ENCODE measurements at regions not wholly inside any gene's neighbourhood (a gene's known extent, or its start where the extent isn't known, plus 50 kb on each side); places are given as distances from the start of the nearest gene placed in this dataset.

GRCh38 chr18:22267697-22268096, 98.3 kb downstream of the GATA6 start:
- in situ Hi-C loops (cut with MboI; ENCODE audit: low pct_ligation_motif_present in 1 of 4, low pct_unique_long_range_greater_than_20kb in 1 of 4, low sequenced_read_pairs in 3 of 4): no loop called here
- TF ChIP-seq, protein P1, sequence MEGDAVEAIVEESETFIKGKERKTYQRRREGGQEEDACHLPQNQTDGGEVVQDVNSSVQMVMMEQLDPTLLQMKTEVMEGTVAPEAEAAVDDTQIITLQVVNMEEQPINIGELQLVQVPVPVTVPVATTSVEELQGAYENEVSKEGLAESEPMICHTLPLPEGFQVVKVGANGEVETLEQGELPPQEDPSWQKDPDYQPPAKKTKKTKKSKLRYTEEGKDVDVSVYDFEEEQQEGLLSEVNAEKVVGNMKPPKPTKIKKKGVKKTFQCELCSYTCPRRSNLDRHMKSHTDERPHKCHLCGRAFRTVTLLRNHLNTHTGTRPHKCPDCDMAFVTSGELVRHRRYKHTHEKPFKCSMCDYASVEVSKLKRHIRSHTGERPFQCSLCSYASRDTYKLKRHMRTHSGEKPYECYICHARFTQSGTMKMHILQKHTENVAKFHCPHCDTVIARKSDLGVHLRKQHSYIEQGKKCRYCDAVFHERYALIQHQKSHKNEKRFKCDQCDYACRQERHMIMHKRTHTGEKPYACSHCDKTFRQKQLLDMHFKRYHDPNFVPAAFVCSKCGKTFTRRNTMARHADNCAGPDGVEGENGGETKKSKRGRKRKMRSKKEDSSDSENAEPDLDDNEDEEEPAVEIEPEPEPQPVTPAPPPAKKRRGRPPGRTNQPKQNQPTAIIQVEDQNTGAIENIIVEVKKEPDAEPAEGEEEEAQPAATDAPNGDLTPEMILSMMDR (IDR thresholded peaks at IDR 0.05): no peak
- no peak for TF ChIP-seq EP300 (IDR thresholded peaks at IDR 0.05; ENCODE audit: low read depth)
- TF ChIP-seq POLR2AphosphoS5 (IDR thresholded peaks at IDR 0.05): no peak
- TF ChIP-seq POLR2A (IDR thresholded peaks at IDR 0.05): no peak
- Histone ChIP-seq H3K27me3 (no peaks in the 10 kb centered on the region), H3K36me3 (no peaks in the 10 kb centered on the region), H3K9me3 (no peaks in the 10 kb centered on the region), H3K4me3 (no peak overlapping the region), H3K27ac (no peak overlapping the region), H3K4me1 (no peaks in the 10 kb centered on the region)
- intact Hi-C loops (cut with DNase I; ENCODE audit: low total_unique reads): loop anchor here (2.0 kb wide), 1 partner anchor 79 kb away; no protein-coding TSS in a partner anchor
- 70 to 95% methylated on average over 4 to 8 of the region's 8 CpGs for WGBS, 2 donors (ENCODE audit: low coverage in 1 of 2)
- DNase-seq: no peak

DNA sequence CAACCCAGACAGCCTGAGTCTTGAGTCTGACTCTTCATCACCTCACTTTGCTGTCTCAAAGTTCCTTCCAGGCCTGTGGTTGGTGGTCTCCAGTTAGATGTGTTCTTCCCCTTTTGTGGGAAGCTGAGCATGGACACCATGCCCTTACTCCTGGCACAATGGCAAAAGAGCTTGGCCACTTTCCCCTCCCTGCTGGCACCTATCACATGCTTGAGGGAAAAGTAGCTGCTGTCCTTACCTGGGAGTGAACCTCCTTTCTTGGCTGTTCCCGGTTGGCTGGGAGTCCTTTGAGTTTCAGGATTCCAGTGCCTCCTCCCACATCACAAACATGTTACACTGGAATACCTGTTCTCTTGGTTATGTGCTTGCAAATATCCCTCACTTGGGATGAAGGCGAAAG, 97.8 kb downstream of the GATA6 start:
- DNase-seq: no peak
- Histone ChIP-seq H3K27me3 (no peaks in the 10 kb centered on the region), H3K9me3 (no peaks in the 10 kb centered on the region), H3K4me3 (no peak overlapping the region), H3K27ac (no peak overlapping the region), H3K4me1 (no peaks in the 10 kb centered on the region), H3K36me3 (no peaks in the 10 kb centered on the region)
- 91% methylated on average over 2 of the region's 2 CpGs; no CpG with 5 or more reads in 1 of the 2 donors for WGBS, 2 donors (ENCODE audit: low coverage in 1 of 2)
- in situ Hi-C loops (cut with MboI; ENCODE audit: low pct_ligation_motif_present in 1 of 4, low pct_unique_long_range_greater_than_20kb in 1 of 4, low sequenced_read_pairs in 3 of 4): no loop called here
- intact Hi-C loops (cut with DNase I; ENCODE audit: low total_unique reads): no loop called here
- TF ChIP-seq EP300 (IDR thresholded peaks at IDR 0.05; ENCODE audit: low read depth): no peak
- TF ChIP-seq, protein P1 (IDR thresholded peaks at IDR 0.05): no peak
- TF ChIP-seq POLR2AphosphoS5 (IDR thresholded peaks at IDR 0.05): no peak
- no peak for TF ChIP-seq POLR2A (IDR thresholded peaks at IDR 0.05)

- 85% methylated on average over 4 of the region's 4 CpGs; no CpG with 5 or more reads in 1 of the 2 donors for WGBS, 2 donors (ENCODE audit: low coverage in 1 of 2)
- Histone ChIP-seq H3K4me1 (no peaks in the 10 kb centered on the region), H3K9me3 (no peaks in the 10 kb centered on the region), H3K27ac (no peak overlapping the region), H3K4me3 (no peak overlapping the region), H3K27me3 (no peaks in the 10 kb centered on the region), H3K36me3 (no peaks in the 10 kb centered on the region)
- in situ Hi-C loops (cut with MboI; ENCODE audit: low pct_ligation_motif_present in 1 of 4, low pct_unique_long_range_greater_than_20kb in 1 of 4, low sequenced_read_pairs in 3 of 4): no loop called here
- TF ChIP-seq POLR2A (IDR thresholded peaks at IDR 0.05): no peak
- TF ChIP-seq EP300 (IDR thresholded peaks at IDR 0.05; ENCODE audit: low read depth): no peak
- TF ChIP-seq, protein P1 (IDR thresholded peaks at IDR 0.05): no peak
- TF ChIP-seq POLR2AphosphoS5 (IDR thresholded peaks at IDR 0.05): no peak
- no peak for DNase-seq
- intact Hi-C loops (cut with DNase I; ENCODE audit: low total_unique reads): no loop called here
These were observed 96.4 kb downstream of the GATA6 start for GRCh38 chr18:22265838-22266237.

DNA sequence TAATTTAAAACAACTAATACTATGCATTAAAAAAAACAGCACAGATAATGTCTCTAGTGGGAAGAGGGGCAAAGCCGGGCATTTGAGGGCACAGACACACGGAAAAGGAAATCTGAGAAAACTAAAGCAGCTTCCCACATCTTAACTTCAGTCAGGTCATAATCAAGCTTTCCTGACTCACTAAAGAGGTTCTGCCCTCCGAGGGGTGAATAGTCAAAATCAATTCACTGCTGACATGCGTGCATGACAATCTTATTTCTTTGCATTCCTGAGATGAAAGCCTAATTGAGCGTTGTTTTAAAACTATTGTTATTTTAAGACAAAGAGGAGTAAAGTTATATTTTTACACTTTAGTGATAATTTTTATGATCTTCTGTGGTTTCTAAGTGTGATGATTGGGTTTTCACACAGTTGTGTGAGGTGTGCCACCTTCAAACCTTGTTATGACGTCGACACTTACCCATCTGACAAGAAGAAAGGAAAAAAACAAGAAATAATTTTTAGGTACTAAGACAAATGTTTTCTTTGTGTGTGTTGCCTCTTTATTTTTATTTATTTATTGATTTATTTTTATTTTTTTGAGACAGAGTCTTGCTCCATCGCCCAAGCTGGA, 90.9 kb downstream of the GATA6 start:
- Histone ChIP-seq H3K4me3 (no peak overlapping the region), H3K4me1 (no peaks in the 10 kb centered on the region), H3K36me3 (no peaks in the 10 kb centered on the region), H3K27ac (no peak overlapping the region), H3K9me3 (no peaks in the 10 kb centered on the region), H3K27me3 (no peaks in the 10 kb centered on the region)
- TF ChIP-seq, protein P1 (IDR thresholded peaks at IDR 0.05): no peak
- TF ChIP-seq POLR2A (IDR thresholded peaks at IDR 0.05) (no peak), EP300 (IDR thresholded peaks at IDR 0.05; ENCODE audit: low read depth) (no peak), POLR2AphosphoS5 (IDR thresholded peaks at IDR 0.05) (no peak)
- 80 to 85% methylated on average over 8 of the region's 8 CpGs for WGBS, 2 donors (ENCODE audit: low coverage in 1 of 2)
- in situ Hi-C loops (cut with MboI; ENCODE audit: low pct_ligation_motif_present in 1 of 4, low pct_unique_long_range_greater_than_20kb in 1 of 4, low sequenced_read_pairs in 3 of 4): no loop called here
- intact Hi-C loops (cut with DNase I; ENCODE audit: low total_unique reads): no loop called here
- no peak for DNase-seq

Measured in transverse colon (tissue), 4 donors.